Neutrophil (primary cell): ENCODE measurements at regions not wholly inside any gene's neighbourhood (a gene's known extent, or its start where the extent isn't known, plus 50 kb on each side); places are given as distances from the start of the nearest gene placed in this dataset.

ENCODE experiments used
- H3K27ac ChIP-seq: fragments of 200-600 bp; sonication (generic); 2 replicates; pipeline ENCODE4 v1.5.1; 2016; ENCODE audit warnings: mild to moderate bottlenecking, moderate library complexity
- H3K27me3 ChIP-seq: fragments of 200-600 bp; sonication (generic); 2 replicates; pipeline ENCODE4 v1.6.0; 2016; ENCODE audit warnings: mild to moderate bottlenecking
- H3K36me3 ChIP-seq: fragments of 200-600 bp; sonication (generic); 2 replicates; pipeline ENCODE4 v1.5.1; 2017
- H3K4me1 ChIP-seq, 2 experiments: fragments of 200-600 bp in 1 of 2; sonication (generic) in 1 of 2; 1 replicate in 1 of 2; 2 replicates in 1 of 2; pipeline versions ENCODE4 v1.5.1 to v1.6.1; 2013 to 2016; ENCODE audit warnings: low read depth in 1 of 2, low read length in 1 of 2, mild to moderate bottlenecking in 1 of 2, moderate library complexity in 1 of 2; ENCODE audit not compliant: control insufficient read depth in 1 of 2, insufficient read depth in 1 of 2
- H3K4me3 ChIP-seq, 2 experiments: fragments of 200-600 bp in 1 of 2; sonication (generic) in 1 of 2; 1 replicate in 1 of 2; 2 replicates in 1 of 2; pipeline ENCODE4 v1.5.1; 2013 to 2016; ENCODE audit warnings: low read depth in 1 of 2, low read length in 1 of 2, mild to moderate bottlenecking in 1 of 2, moderate library complexity in 1 of 2
- H3K9me3 ChIP-seq: fragments of 200-600 bp; sonication (generic); 2 replicates; pipeline ENCODE4 v1.5.1; 2016
- TF ChIP-seq, protein P1 (sequence below): fragments of 200-600 bp; sonication (generic); IDR thresholded peaks from 2 replicates; pipeline ENCODE4 v1.5.1; 2016; ENCODE audit warnings: antibody characterized with exemption

DNA sequence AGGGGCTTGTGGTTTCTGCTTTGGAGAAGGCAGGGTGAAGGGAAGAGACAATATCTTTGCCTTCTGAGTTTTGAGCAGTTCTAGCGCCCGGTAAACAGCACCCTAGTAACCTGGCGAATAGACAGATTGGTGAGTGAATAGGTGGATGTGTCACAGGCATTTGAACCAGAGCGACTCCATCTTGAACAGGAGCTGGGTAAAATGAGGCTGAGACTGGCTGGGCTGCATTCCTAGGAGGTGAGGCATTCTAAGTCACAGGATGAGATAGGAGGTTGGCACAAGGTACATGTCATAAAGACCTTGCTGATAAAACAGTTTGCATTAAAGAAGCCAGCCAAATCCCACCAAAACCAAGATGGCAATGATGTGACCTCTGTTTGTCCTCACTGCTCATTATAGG lies 643.6 kb upstream of the TMEM132C start:
- no peaks in the 10 kb centered on the region for H3K4me1 ChIP-seq
- no peak overlapping the region for H3K4me3 ChIP-seq
- no peaks in the 10 kb centered on the region for H3K36me3 ChIP-seq
- H3K9me3 ChIP-seq, result no peaks in the 10 kb centered on the region
- no peaks in the 10 kb centered on the region for H3K27me3 ChIP-seq
- TF ChIP-seq, protein P1, sequence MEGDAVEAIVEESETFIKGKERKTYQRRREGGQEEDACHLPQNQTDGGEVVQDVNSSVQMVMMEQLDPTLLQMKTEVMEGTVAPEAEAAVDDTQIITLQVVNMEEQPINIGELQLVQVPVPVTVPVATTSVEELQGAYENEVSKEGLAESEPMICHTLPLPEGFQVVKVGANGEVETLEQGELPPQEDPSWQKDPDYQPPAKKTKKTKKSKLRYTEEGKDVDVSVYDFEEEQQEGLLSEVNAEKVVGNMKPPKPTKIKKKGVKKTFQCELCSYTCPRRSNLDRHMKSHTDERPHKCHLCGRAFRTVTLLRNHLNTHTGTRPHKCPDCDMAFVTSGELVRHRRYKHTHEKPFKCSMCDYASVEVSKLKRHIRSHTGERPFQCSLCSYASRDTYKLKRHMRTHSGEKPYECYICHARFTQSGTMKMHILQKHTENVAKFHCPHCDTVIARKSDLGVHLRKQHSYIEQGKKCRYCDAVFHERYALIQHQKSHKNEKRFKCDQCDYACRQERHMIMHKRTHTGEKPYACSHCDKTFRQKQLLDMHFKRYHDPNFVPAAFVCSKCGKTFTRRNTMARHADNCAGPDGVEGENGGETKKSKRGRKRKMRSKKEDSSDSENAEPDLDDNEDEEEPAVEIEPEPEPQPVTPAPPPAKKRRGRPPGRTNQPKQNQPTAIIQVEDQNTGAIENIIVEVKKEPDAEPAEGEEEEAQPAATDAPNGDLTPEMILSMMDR, result no peak
- H3K27ac ChIP-seq, result no peak overlapping the region

DNA sequence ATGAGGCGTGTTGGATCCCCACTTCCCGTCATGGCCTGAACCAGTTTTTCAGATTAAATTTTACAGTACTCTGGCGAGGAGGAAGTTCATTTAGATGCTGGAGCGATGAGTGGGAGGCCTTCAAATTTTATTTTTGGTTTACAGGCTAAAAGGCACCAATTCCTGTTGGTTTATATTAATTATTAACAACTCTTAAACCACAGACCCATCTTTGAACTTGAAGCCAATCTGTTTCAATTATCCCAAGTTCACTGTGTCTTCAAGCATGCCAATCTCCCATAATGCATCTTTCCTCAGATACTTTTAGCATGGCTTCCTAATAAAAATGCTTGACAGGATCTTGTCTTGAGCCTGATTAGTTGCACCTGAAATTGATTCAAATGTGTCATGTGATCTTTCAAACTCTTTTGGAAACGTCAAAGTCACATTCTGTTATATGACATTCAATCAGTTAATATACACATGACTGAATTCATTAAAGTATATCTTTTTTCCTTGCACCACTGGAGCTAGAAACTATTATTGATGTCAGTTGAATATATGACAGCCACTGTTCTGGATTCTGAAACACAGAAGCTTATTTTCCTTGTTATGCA lies 641.7 kb upstream of the TMEM132C start:
- Histone ChIP-seq H3K4me3 (no peak overlapping the region), H3K27me3 (no peaks in the 10 kb centered on the region), H3K36me3 (no peaks in the 10 kb centered on the region), H3K9me3 (no peaks in the 10 kb centered on the region), H3K4me1 (no peaks in the 10 kb centered on the region), H3K27ac (no peak overlapping the region)
- TF ChIP-seq, protein P1, result no peak

DNA sequence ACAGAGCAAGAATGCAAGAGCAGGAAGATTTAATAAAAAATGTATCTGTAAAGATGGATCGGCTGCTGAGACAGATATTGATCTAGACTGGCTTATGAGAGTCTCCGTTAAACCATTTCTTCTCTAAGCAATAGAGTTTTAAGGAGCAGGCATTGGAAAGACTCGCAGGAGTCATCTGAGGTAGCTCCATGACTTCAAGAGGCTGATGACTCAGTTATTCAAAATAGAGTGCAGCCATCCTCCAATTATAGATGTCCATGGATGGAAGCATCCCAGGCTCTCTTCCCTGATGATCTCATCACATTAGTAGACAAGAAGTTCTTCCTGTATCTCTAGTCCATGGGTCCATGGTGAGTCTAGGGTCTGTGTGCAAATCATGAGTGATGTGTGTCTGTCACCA lies 638.3 kb upstream of the TMEM132C start:
- no peaks in the 10 kb centered on the region for H3K36me3 ChIP-seq
- H3K4me3 ChIP-seq, result no peak overlapping the region
- H3K27ac ChIP-seq, result no peak overlapping the region
- H3K4me1 ChIP-seq, result no peaks in the 10 kb centered on the region
- TF ChIP-seq, protein P1, result no peak
- no peaks in the 10 kb centered on the region for H3K27me3 ChIP-seq
- H3K9me3 ChIP-seq, result no peaks in the 10 kb centered on the region

DNA sequence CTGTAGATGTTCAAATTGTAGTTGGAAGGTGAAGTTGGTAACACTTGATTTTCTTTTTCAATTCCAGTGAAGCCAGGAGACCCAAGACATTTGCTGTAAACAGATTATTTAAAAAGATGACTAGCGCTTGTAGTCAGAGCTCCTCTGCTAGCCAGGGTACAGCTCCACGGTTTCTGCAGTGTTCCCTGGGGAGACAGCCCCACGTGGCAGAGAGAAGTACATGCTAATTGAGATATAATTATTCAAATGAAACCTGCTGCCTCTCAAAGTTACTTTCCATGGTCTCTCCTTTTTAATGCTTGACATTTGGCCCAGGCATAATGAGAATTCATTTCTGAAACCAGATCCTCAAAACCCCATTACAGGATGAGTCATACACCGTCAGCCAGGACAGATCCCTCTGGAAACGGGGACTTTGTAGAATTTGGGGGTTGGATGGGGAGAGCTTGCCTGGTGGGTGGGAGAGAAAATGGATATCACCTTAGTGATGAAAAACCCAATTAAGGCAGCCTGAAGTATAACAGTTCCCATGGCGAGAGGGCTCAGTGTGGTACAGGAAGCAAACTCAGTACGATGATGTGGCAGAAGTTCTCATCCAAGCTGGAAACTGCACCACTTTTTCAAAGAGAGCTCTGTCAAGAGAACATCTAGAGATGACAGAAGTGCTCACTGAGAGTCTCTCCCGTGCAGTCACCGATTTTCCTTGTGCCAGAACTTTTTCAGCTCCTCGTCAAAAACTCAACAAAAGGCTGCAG lies 637.7 kb upstream of the TMEM132C start:
- Histone ChIP-seq H3K36me3 (no peaks in the 10 kb centered on the region), H3K27me3 (no peaks in the 10 kb centered on the region), H3K4me1 (no peaks in the 10 kb centered on the region), H3K27ac (no peak overlapping the region), H3K9me3 (no peaks in the 10 kb centered on the region), H3K4me3 (no peak overlapping the region)
- TF ChIP-seq, protein P1, result no peak

DNA sequence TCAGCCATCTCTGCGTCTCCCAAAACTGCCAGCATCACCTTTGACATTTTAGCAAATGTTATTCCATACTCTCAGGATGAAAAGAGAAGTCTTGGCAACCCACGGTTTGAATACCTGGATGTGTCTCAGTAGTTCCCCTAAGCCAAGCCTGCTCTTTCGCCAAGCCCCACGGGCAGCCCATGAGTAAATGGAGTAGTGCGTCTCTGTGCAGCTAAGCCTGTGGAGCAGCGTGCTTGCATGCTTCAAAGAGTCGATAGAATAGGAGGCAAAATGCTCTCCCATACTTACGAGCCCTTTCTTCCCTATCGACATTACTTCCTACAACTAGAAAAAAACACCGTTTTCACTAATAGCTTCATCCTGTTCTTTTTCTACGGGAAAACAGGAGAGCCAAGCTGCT lies 634.5 kb upstream of the TMEM132C start:
- H3K4me3 ChIP-seq, result no peak overlapping the region
- H3K36me3 ChIP-seq, result no peaks in the 10 kb centered on the region
- H3K27me3 ChIP-seq, result no peaks in the 10 kb centered on the region
- H3K27ac ChIP-seq, result no peak overlapping the region
- H3K4me1 ChIP-seq, result no peaks in the 10 kb centered on the region
- H3K9me3 ChIP-seq, result no peaks in the 10 kb centered on the region
- TF ChIP-seq, protein P1, result no peak
